ENCODE measurements at regions not wholly inside any gene's neighbourhood (a gene's known extent, or its start where the extent isn't known, plus 50 kb on each side); places are given as distances from the start of the nearest gene placed in this dataset.

- Histone ChIP-seq H3K9me2 (no peaks in the 10 kb centered on the region), H3F3A (replicated peaks; ENCODE audit: insufficient read depth) (no peaks in the 10 kb centered on the region), H3K4me1 (ENCODE audit: control insufficient read depth in 1 of 2, insufficient read depth in 2 of 2, low read depth in 1 of 2, low read length in 1 of 2) (no peaks in the 10 kb centered on the region), H2AFZ (ENCODE audit: low read depth) (no peak overlapping the region), H3K9ac (no peak overlapping the region), H3K27ac (ENCODE audit: low read depth in 2 of 2, low read length in 1 of 2) (no peak overlapping the region), H4K20me1 (ENCODE audit: insufficient read depth) (no peaks in the 10 kb centered on the region), H3K4me2 (no peak overlapping the region), H3K27me3 (ENCODE audit: insufficient read depth) (no peaks in the 10 kb centered on the region), H3K4me3 (ENCODE audit: low read depth in 2 of 2, low read length in 1 of 2) (no peak overlapping the region), H3K9me3 (no peaks in the 10 kb centered on the region), H3K36me3 (replicated peaks in 1 of 2; ENCODE audit: control insufficient read depth in 1 of 2, insufficient read depth in 2 of 2, low read length in 1 of 2) (no peaks in the 10 kb centered on the region), H3K79me2 (ENCODE audit: insufficient read depth) (no peaks in the 10 kb centered on the region)
- TF ChIP-seq YY1 (IDR thresholded peaks at IDR 0.05; ENCODE audit: low read depth) (no peak), USF1 (IDR thresholded peaks at IDR 0.05; ENCODE audit: borderline replicate concordance, low read depth) (no peak), PBX3 (IDR thresholded peaks at IDR 0.05) (no peak), FOXJ3 (CRISPR knock-in tag; IDR thresholded peaks at IDR 0.05) (no peak), EZH2phosphoT487 (IDR thresholded peaks at IDR 0.05; ENCODE audit: borderline replicate concordance, low read depth) (no peak)
- POLR2A ChIA-PET, result no interaction called here
- WGBS (ENCODE audit: low lambda C conversion rate), result 26% methylated on average over 2 of the region's 2 CpGs
- CTCF ChIA-PET, result interaction anchor here (1.2 kb wide), 1 partner anchor 40 kb away, joined by 4 read pairs; no protein-coding TSS in a partner anchor
- no peak for DNase-seq
Measured at GRCh38 chr12:97026901-97027300, 119.8 kb downstream of the NEDD1 start.

- 0% methylated on average over 1 of the region's 1 CpG for WGBS (ENCODE audit: low lambda C conversion rate)
- H3K4me2 ChIP-seq, result no peak overlapping the region
- H3K9ac ChIP-seq, result no peak overlapping the region
- H3K79me2 ChIP-seq (ENCODE audit: insufficient read depth), result no peaks in the 10 kb centered on the region
- H2AFZ ChIP-seq (ENCODE audit: low read depth), result no peak overlapping the region
- H3K4me3 ChIP-seq (ENCODE audit: low read depth in 2 of 2, low read length in 1 of 2), result no peak overlapping the region
- DNase-seq, result no peak
- H3K4me1 ChIP-seq (ENCODE audit: control insufficient read depth in 1 of 2, insufficient read depth in 2 of 2, low read depth in 1 of 2, low read length in 1 of 2), result no peaks in the 10 kb centered on the region
- no peaks in the 10 kb centered on the region for H3K27me3 ChIP-seq (ENCODE audit: insufficient read depth)
- POLR2A ChIA-PET, result no interaction called here
- no peak overlapping the region for H3K27ac ChIP-seq (ENCODE audit: low read depth in 2 of 2, low read length in 1 of 2)
- CTCF ChIA-PET, result no interaction called here
- TF ChIP-seq YY1 (IDR thresholded peaks at IDR 0.05; ENCODE audit: low read depth) (no peak), FOXJ3 (CRISPR knock-in tag; IDR thresholded peaks at IDR 0.05) (no peak), ELF1 (IDR thresholded peaks at IDR 0.05) (no peak), MAX (IDR thresholded peaks at IDR 0.05; ENCODE audit: low read depth) (no peak), USF2 (IDR thresholded peaks at IDR 0.05; ENCODE audit: borderline replicate concordance, low read depth, low read length) (no peak), CHD2 (IDR thresholded peaks at IDR 0.05; ENCODE audit: low read length, partially characterized antibody) (no peak), NRF1 (IDR thresholded peaks at IDR 0.05; ENCODE audit: low read depth, low read length) (no peak), RCOR1 (IDR thresholded peaks at IDR 0.05; ENCODE audit: low read length) (no peak), TAF1 (IDR thresholded peaks at IDR 0.05; ENCODE audit: borderline replicate concordance, low read depth, low read length) (no peak), FOXM1 (IDR thresholded peaks at IDR 0.05; ENCODE audit: low read depth) (no peak), MXI1 (IDR thresholded peaks at IDR 0.05; ENCODE audit: low read depth, low read length) (no peak), IRF3 (IDR thresholded peaks at IDR 0.05; ENCODE audit: low read depth, low read length) (no peak), RFX5 (IDR thresholded peaks at IDR 0.05; ENCODE audit: low read length) (no peak), EP300 (IDR thresholded peaks at IDR 0.05; ENCODE audit: borderline replicate concordance in 1 of 2, low read depth in 1 of 2, low read length in 1 of 2) (no peak), JUND (IDR thresholded peaks at IDR 0.05) (no peak), GATA2 (CRISPR knock-in tag; IDR thresholded peaks at IDR 0.05) (no peak)
- no peaks in the 10 kb centered on the region for H3F3A ChIP-seq (replicated peaks; ENCODE audit: insufficient read depth)
- no peaks in the 10 kb centered on the region for H3K9me2 ChIP-seq
- no peaks in the 10 kb centered on the region for H3K36me3 ChIP-seq (replicated peaks in 1 of 2; ENCODE audit: control insufficient read depth in 1 of 2, insufficient read depth in 2 of 2, low read length in 1 of 2)
- H3K9me3 ChIP-seq, result no peaks in the 10 kb centered on the region
- no peaks in the 10 kb centered on the region for H4K20me1 ChIP-seq (ENCODE audit: insufficient read depth)
Measured at GRCh38 chr12:97027482-97027881, 120.4 kb downstream of the NEDD1 start.
